ENCODE measurements at regions not wholly inside any gene's neighbourhood (a gene's known extent, or its start where the extent isn't known, plus 50 kb on each side); places are given as distances from the start of the nearest gene placed in this dataset.

DNA sequence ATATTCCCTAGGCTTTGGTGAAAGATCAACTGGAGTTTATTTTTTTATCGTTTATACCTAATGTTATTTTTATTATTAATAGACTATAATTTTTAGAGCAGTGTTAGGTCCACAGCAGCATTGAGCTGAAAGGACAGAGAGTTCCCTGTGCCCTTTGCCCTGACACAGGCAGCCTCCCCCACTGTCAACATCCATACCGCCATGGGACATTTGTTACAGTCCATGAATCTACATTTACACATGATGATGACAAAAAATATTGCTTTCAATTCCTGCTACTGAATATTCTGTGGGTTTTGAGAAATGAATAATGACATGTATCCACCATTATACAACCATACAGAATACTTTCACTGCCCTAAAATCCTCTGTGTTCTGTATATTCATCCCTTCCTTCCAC, 1297.5 kb upstream of the SORCS1 start:
- no CpG with 5 or more reads among the region's 2 CpGs for whole genome bisulfite sequencing, 2 experiments (ENCODE audit: extremely low coverage in 2 of 2, insufficient read length in 1 of 2)

More for the DNA sequence above, 1297.5 kb upstream of the SORCS1 start:
- Histone ChIP-seq H3K4ac (ENCODE audit: low read depth, low read length) (no peak overlapping the region), H3K18ac (ENCODE audit: low read depth, low read length) (no peak overlapping the region), H3K23ac (ENCODE audit: low read depth, low read length) (no peak overlapping the region), H3K4me3 (ENCODE audit: insufficient read depth, low read depth, low read length) (no peak overlapping the region), H2BK120ac (ENCODE audit: low read depth, low read length) (no peak overlapping the region), H4K8ac (ENCODE audit: low read depth in 2 of 2, low read length in 2 of 2) (no peak overlapping the region), H2BK20ac (ENCODE audit: low read depth, low read length) (no peak overlapping the region), H3K9me1 (ENCODE audit: insufficient read depth, low read length) (no peaks in the 10 kb centered on the region), H2BK15ac (ENCODE audit: low read depth, low read length) (no peak overlapping the region), H2AK5ac (ENCODE audit: low read depth, low read length) (no peak overlapping the region), H3K27ac (ENCODE audit: insufficient read depth, low read length) (no peak overlapping the region), H3K36me3 (ENCODE audit: control insufficient read depth, insufficient read depth, low read length) (no peaks in the 10 kb centered on the region), H2AK9ac (replicated peaks; ENCODE audit: low read depth, low read length, poor library complexity) (no peak overlapping the region), H3K4me1 (ENCODE audit: control insufficient read depth, insufficient read depth, low read length) (no peaks in the 10 kb centered on the region), H3K4me2 (ENCODE audit: low read depth, low read length) (no peak overlapping the region), H3K9ac (ENCODE audit: low read depth, low read length) (no peak overlapping the region), H2AFZ (replicated peaks; ENCODE audit: low read length, poor library complexity) (no peak overlapping the region), H2BK5ac (ENCODE audit: low read depth, low read length, poor library complexity, severe bottlenecking) (no peak overlapping the region), H3K14ac (replicated peaks; ENCODE audit: low read depth, low read length) (no peak overlapping the region), H3K27me3 (ENCODE audit: control insufficient read depth, insufficient read depth, low read length) (no peaks in the 10 kb centered on the region; the same call in 1 of the 2 replicates), H4K5ac (ENCODE audit: low read depth, low read length) (no peak overlapping the region), H3K56ac (ENCODE audit: extremely low read depth, insufficient read depth, low read length) (no peak overlapping the region), H4K20me1 (ENCODE audit: insufficient read depth, low read length) (no peaks in the 10 kb centered on the region), H3K79me1 (ENCODE audit: low read depth in 1 of 2, low read length in 2 of 2) (no peaks in the 10 kb centered on the region), H4K91ac (ENCODE audit: insufficient read depth, low read depth, low read length) (no peak overlapping the region), H3K9me3 (ENCODE audit: control insufficient read depth, insufficient read depth, low read length) (peaks cover 2% of the 10 kb centered on the region; the same call in 1 of the 2 replicates)
- intact Hi-C loops (cut with micrococcal nuclease) (no loop called here), in situ Hi-C loops (cut with MboI; ENCODE audit: low sequenced_read_pairs) (no loop called here), dilution Hi-C loops (cut with HindIII; ENCODE audit: low sequenced_read_pairs, unreplicated experiment) (no loop called here)
- ChIA-PET POLR2A (ENCODE audit: unreplicated experiment) (no interaction called here), CTCF (no interaction called here)
- BruUV-seq (replicated peaks): no TSS peak
- DNase-seq (no peak), ATAC-seq (ENCODE audit: low read depth) (no peak)
- TF ChIP-seq, protein P1, sequence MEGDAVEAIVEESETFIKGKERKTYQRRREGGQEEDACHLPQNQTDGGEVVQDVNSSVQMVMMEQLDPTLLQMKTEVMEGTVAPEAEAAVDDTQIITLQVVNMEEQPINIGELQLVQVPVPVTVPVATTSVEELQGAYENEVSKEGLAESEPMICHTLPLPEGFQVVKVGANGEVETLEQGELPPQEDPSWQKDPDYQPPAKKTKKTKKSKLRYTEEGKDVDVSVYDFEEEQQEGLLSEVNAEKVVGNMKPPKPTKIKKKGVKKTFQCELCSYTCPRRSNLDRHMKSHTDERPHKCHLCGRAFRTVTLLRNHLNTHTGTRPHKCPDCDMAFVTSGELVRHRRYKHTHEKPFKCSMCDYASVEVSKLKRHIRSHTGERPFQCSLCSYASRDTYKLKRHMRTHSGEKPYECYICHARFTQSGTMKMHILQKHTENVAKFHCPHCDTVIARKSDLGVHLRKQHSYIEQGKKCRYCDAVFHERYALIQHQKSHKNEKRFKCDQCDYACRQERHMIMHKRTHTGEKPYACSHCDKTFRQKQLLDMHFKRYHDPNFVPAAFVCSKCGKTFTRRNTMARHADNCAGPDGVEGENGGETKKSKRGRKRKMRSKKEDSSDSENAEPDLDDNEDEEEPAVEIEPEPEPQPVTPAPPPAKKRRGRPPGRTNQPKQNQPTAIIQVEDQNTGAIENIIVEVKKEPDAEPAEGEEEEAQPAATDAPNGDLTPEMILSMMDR (conservative IDR thresholded peaks at IDR 0.05; ENCODE audit: low read depth, low read length): no peak
- no peak for TF ChIP-seq NFE2L2 (IDR thresholded peaks at IDR 0.05; ENCODE audit: low read depth, low read length)
- no peak for TF ChIP-seq RFX5 (IDR thresholded peaks at IDR 0.05; ENCODE audit: low read depth, low read length)
- no peak for TF ChIP-seq RCOR1 (IDR thresholded peaks at IDR 0.05; ENCODE audit: insufficient replicate concordance, low read length)
- no peak for TF ChIP-seq CHD1 (IDR thresholded peaks at IDR 0.05; ENCODE audit: low read depth, low read length)

Measured in IMR-90 (cell line).